ENCODE measurements at regions not wholly inside any gene's neighbourhood (a gene's known extent, or its start where the extent isn't known, plus 50 kb on each side); places are given as distances from the start of the nearest gene placed in this dataset.

GRCh38 chr5:101176605-101177004, 273.5 kb upstream of the ST8SIA4 start:
- intact Hi-C loops (cut with micrococcal nuclease; ENCODE audit: unreplicated experiment) = no loop called here
- H3K27ac Mint-ChIP-seq (ENCODE audit: unreplicated experiment) = no peak overlapping the region
- TF ChIP-seq CTCF (IDR thresholded peaks at IDR 0.05; ENCODE audit: insufficient read depth in 1 of 2, low read depth in 1 of 2, low read length in 1 of 2, severe bottlenecking in 1 of 2, unreplicated experiment in 1 of 2) = no peak
- ChIA-PET POLR2A (no interaction called here), CTCF (no interaction called here)
- no peak overlapping the region for H3K4me3 Mint-ChIP-seq (ENCODE audit: unreplicated experiment)
- no peak for DNase-seq
- H3K27me3 Mint-ChIP-seq (ENCODE audit: insufficient read depth, unreplicated experiment) = no peaks in the 10 kb centered on the region
- no TSS peak for BruUV-seq (replicated peaks)
- no peaks in the 10 kb centered on the region for H3K36me3 Mint-ChIP-seq (ENCODE audit: insufficient read depth, unreplicated experiment)
- peaks cover 18% of the 10 kb centered on the region for H3K9me3 Mint-ChIP-seq (ENCODE audit: unreplicated experiment)
- Histone ChIP-seq H3K36me3 (ENCODE audit: control insufficient read depth, insufficient read depth, low read length) (no peaks in the 10 kb centered on the region), H3K4me1 (no peaks in the 10 kb centered on the region), H3K9me3 (0 out of 2 replicates have a peak, but pooled peaks cover 10% of the 10 kb centered on the region), H3K4me3 (ENCODE audit: low read depth, low read length) (no peak overlapping the region), H3K27me3 (replicated peaks; ENCODE audit: control insufficient read depth, insufficient read depth, low read length) (no peaks in the 10 kb centered on the region)
- peaks cover 17% of the 10 kb centered on the region for H3K4me1 Mint-ChIP-seq (ENCODE audit: low read depth, unreplicated experiment)

- DNase-seq = no peak
- BruUV-seq (replicated peaks) = no TSS peak
- ChIA-PET CTCF (no interaction called here), POLR2A (no interaction called here)
- Histone ChIP-seq H3K27me3 (replicated peaks; ENCODE audit: control insufficient read depth, insufficient read depth, low read length) (no peaks in the 10 kb centered on the region), H3K4me3 (ENCODE audit: low read depth, low read length) (no peak overlapping the region), H3K9me3 (0 out of 2 replicates have a peak, but pooled peaks cover 10% of the 10 kb centered on the region), H3K36me3 (ENCODE audit: control insufficient read depth, insufficient read depth, low read length) (no peaks in the 10 kb centered on the region), H3K4me1 (no peaks in the 10 kb centered on the region)
- peaks cover 17% of the 10 kb centered on the region for H3K4me1 Mint-ChIP-seq (ENCODE audit: low read depth, unreplicated experiment)
- no peaks in the 10 kb centered on the region for H3K36me3 Mint-ChIP-seq (ENCODE audit: insufficient read depth, unreplicated experiment)
- no peak overlapping the region for H3K4me3 Mint-ChIP-seq (ENCODE audit: unreplicated experiment)
- no peak overlapping the region for H3K27ac Mint-ChIP-seq (ENCODE audit: unreplicated experiment)
- peaks cover 18% of the 10 kb centered on the region for H3K9me3 Mint-ChIP-seq (ENCODE audit: unreplicated experiment)
- no peak for TF ChIP-seq CTCF (IDR thresholded peaks at IDR 0.05; ENCODE audit: insufficient read depth in 1 of 2, low read depth in 1 of 2, low read length in 1 of 2, severe bottlenecking in 1 of 2, unreplicated experiment in 1 of 2)
- no peaks in the 10 kb centered on the region for H3K27me3 Mint-ChIP-seq (ENCODE audit: insufficient read depth, unreplicated experiment)
- intact Hi-C loops (cut with micrococcal nuclease; ENCODE audit: unreplicated experiment) = no loop called here
These were observed 271.9 kb upstream of the ST8SIA4 start for GRCh38 chr5:101174981-101175380.

- no peaks in the 10 kb centered on the region for H3K36me3 Mint-ChIP-seq (ENCODE audit: insufficient read depth, unreplicated experiment)
These were observed 260.0 kb upstream of the ST8SIA4 start for GRCh38 chr5:101163088-101163487.

More at GRCh38 chr5:101163088-101163487, 260.0 kb upstream of the ST8SIA4 start:
- BruUV-seq (replicated peaks) = no TSS peak
- POLR2A ChIA-PET = no interaction called here
- Mint-ChIP-seq H3K4me1 (ENCODE audit: low read depth, unreplicated experiment) (no peaks in the 10 kb centered on the region), H3K27ac (ENCODE audit: unreplicated experiment) (no peak overlapping the region), H3K4me3 (ENCODE audit: unreplicated experiment) (no peak overlapping the region), H3K9me3 (ENCODE audit: unreplicated experiment) (peaks cover 27% of the 10 kb centered on the region), H3K27me3 (ENCODE audit: insufficient read depth, unreplicated experiment) (no peaks in the 10 kb centered on the region)
- H3K4me3 ChIP-seq (ENCODE audit: low read depth, low read length) = no peak overlapping the region
- no peaks in the 10 kb centered on the region for H3K36me3 ChIP-seq (ENCODE audit: control insufficient read depth, insufficient read depth, low read length)
- intact Hi-C loops (cut with micrococcal nuclease; ENCODE audit: unreplicated experiment) = no loop called here
- CTCF ChIA-PET = no interaction called here
- no peaks in the 10 kb centered on the region for H3K9me3 ChIP-seq
- DNase-seq = no peak
- no peak for TF ChIP-seq CTCF (IDR thresholded peaks at IDR 0.05; ENCODE audit: insufficient read depth in 1 of 2, low read depth in 1 of 2, low read length in 1 of 2, severe bottlenecking in 1 of 2, unreplicated experiment in 1 of 2)
- no peaks in the 10 kb centered on the region for H3K27me3 ChIP-seq (replicated peaks; ENCODE audit: control insufficient read depth, insufficient read depth, low read length)
- H3K4me1 ChIP-seq = no peaks in the 10 kb centered on the region
